Glomerular visceral epithelial cell (primary cell): ENCODE measurements at regions not wholly inside any gene's neighbourhood (a gene's known extent, or its start where the extent isn't known, plus 50 kb on each side); places are given as distances from the start of the nearest gene placed in this dataset.
A peak's percentile ranks its signal among the peaks of the same experiment; 100 is the strongest.

Experiments
- DNase-seq: peaks from one replicate; pipeline ENCODE4 v3.0.0-alpha.2; 2016; ENCODE audit errors: extremely low spot score

GRCh38 chr4:55175779-55176231, 50.4 kb upstream of the KDR start:
- peak; percentile 50 for DNase-seq

DNA sequence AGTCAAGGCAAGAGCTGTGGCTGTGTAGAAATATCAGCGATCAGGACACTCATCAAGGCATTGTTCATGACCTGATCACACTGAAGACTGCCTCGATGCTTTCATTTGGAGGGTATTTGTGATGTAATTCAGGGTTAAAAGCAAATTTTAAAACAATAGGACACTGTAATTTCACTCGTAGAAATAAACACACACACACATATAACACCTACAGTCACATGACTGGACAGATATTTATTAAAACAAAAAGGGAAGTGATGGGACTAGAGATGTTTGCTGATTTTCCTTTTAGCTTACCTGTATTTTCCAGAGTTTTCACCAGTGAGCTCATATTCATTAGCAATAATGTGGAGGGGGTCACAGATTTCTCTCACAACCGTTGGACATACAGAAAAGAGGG, 51.1 kb upstream of the KDR start:
- no peak for DNase-seq

GRCh38 chr4:55177461-55177860, 52.1 kb upstream of the KDR start:
- no peak for DNase-seq

DNA sequence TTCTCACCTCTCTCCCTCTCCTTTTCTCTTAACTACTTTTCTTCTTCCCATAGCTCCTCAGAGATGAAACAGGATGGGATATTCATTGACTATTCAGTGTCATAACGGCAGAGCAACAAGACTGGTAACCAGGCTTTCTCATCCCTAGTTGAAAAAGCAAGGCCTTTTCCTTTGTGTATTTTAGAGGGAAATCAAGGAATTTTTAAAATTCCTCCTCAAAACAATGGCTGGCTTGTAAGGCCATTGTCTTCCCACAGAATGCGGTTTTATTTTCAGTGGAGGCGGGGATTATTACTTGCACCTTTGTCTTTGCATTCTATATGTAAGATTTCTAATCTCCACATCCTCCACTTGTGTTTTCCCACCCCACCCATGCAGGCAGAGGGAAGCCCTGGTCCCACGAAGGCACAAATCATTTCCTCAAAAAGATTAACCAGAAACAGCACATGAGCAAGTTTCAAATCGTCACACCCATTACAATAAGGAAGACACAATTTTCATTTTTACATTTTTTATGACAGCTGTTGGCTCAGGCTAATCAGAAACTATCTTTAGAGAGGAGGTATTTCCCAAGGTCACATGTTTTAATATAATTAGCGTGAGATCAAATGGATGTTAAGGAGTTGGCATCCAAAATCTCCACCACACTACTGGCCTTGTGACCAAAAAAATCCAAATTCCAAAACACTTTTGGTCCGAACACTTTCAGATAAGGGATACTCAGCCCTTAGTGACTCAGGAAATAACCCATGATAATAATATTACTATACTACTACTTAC, 53.0 kb upstream of the KDR start:
- DNase-seq, result no peak

GRCh38 chr4:55181010-55182005, 55.9 kb upstream of the KDR start:
- no peak for DNase-seq

- peak; percentile 88 for DNase-seq
Observed at GRCh38 chr4:55183926-55184599, 58.7 kb upstream of the KDR start.

- peak; percentile 28 for DNase-seq
Observed at GRCh38 chr4:55184600-55185523, 59.5 kb upstream of the KDR start.

- DNase-seq, result no peak
Observed at GRCh38 chr4:55186123-55186522, 60.7 kb upstream of the KDR start.

DNA sequence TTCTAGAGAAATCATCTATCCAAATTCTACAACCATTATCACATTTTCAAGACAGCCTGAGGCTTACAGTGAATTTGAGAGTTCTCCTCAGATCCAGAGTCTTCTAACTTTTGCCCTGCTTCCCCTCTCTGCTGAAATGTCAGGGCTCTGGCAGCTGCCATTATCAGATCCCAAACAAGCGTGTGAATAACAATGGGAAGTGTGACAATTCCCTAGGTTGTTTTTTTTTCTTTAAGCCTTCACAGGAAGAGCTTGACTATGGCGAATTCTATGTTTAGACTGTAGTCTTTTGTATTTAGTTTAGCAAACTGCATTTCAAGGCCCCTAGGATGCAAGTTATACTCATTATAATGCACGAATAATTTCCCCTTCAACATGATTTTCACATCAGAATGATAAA, 61.3 kb upstream of the KDR start:
- DNase-seq, result no peak

GRCh38 chr4:55214172-55214571, 88.8 kb upstream of the KDR start:
- no peak for DNase-seq

GRCh38 chr4:55215087-55215486, 89.7 kb upstream of the KDR start:
- no peak for DNase-seq

DNA sequence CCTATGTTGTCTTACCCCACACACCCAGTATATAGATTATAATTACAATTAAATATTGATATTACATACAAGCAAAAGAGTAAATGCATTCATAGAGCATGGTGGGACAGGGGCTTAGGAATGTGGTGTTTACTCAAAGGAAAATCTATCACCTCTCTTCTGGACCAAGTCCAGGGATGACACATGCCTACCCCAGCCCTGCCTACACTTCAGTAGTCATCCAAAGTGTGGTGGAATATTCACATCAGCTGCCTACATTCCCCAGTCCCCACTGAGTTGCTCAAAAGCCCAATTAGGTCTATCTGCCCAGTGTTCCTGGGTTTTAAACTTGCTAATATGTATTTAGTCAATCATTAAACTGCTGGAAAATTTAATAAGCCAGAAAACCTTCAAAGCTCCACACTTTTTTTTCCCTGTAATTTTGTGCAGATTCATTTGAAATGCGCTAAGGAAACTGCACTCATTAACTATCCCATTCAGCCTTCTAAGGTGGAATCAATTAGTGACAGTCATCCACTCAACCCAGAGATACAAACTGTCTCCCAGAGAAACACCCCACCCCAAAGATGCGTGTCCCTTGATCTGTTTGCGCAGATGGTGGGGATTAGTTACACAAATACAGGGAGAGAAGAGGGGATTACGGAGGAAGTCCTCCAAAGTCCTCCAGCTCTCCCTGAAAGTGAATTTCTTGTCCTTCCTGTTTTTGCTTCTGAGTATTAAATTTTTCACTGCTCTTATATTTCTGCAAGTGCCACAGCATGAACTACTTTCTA, 91.7 kb upstream of the KDR start:
- DNase-seq, result peak; percentile 18

DNA sequence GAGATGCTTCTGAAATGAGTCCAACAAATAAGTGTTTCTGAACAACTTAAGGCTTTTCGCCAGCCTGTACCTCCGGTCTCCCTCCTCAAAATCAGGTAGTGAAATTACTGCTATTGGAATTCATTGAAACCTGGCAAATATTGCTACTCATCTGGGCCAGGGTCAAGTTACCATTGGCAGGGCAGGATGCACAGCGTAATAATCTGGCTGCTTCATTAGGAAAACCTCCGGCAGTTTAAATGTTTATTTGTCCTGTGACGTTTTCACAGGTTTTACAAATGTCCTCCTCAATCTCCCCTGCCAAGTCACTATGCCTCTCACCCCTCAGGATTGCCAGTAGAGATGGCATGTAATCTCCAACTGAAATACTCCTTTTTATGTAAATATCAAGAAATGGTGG, 92.6 kb upstream of the KDR start:
- no peak for DNase-seq

GRCh38 chr4:55237839-55238238, 108.2 kb upstream of the SRD5A3 start:
- no peak for DNase-seq

DNA sequence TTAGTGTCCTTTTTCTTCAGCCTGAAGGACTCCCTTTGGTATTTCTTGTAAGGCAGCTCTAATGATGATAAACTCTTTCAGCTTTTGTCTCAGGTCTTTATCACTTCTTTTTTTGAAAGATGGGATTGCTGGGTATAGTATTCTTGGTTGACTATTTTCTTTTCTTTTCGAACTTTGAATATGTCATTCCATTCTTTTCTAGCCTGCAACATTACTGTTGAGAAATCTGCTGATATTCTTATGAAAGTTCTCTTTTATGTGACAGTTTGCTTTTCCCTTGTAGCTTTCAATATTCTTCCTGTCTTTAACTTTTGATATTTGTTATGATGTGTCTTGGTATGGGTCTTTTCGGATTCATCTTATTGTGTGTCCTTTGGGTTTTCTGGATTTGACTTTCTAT, 107.6 kb upstream of the SRD5A3 start:
- DNase-seq, result no peak

GRCh38 chr4:55241461-55241860, 104.6 kb upstream of the SRD5A3 start:
- DNase-seq, result no peak

GRCh38 chr4:55242506-55242905, 103.5 kb upstream of the SRD5A3 start:
- no peak for DNase-seq

- DNase-seq, result no peak
Observed at GRCh38 chr4:55247521-55247920, 98.5 kb upstream of the SRD5A3 start.

DNA sequence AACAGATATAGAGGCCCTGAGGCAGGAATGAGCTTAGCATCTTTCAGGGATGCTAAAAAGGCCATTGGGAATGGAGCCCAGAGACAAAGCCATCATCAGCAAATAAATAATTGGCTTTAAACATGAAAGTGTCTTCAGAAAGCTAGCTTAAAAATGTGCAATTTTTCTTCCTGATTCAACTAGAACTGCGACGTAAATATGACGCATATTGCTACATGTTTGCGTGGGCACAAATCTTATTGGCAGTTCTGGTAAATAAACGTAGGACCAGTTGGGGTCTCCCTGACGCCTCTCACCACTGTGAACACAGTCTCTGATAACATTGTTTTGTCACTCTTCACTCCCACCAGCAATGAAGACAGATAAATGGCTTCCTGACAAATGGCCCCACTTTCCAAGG, 97.3 kb upstream of the SRD5A3 start:
- DNase-seq, result no peak

DNA sequence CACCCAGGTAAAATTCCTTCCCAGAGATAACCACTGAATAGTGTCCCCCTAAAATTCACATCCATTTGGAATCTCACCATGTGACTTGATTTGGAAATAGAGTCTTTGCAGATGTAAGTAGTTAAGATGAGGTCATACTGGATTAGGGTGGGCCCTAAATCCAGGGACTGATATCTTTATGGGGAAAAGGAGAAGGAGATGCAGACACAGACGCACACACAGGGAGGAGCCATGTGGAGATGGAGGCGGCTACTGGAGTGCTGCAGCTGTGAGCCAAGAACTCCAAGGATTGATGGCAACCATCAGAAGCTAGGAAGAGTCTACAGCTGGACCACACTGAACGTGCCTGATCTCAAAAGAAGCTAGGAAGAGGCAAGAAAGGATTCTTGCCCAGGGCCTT, 96.6 kb upstream of the SRD5A3 start:
- no peak for DNase-seq
